ENCODE measurements at regions not wholly inside any gene's neighbourhood (a gene's known extent, or its start where the extent isn't known, plus 50 kb on each side); places are given as distances from the start of the nearest gene placed in this dataset.

- peak; percentile 45 for FAIRE-seq
- TF ChIP-seq POLR2A (IDR thresholded peaks at IDR 0.05; ENCODE audit: low read depth, low read length), result no peak
- no peak for TF ChIP-seq POU2F2 (IDR thresholded peaks at IDR 0.05; ENCODE audit: low read depth, low read length)
- no peak for TF ChIP-seq SPI1 (IDR thresholded peaks at IDR 0.05; ENCODE audit: low read depth, low read length)
- no peak for TF ChIP-seq TAF1 (IDR thresholded peaks at IDR 0.05; ENCODE audit: low read depth, low read length)
- no peak for TF ChIP-seq POLR2AphosphoS5 (IDR thresholded peaks at IDR 0.05; ENCODE audit: low read depth, low read length)
- TF ChIP-seq PAX5 (IDR thresholded peaks at IDR 0.05; ENCODE audit: insufficient read depth, low read length, severe bottlenecking), result no peak
- no peak for DNase-seq (ENCODE audit: insufficient read length, low spot score)
Measured at GRCh38 chr21:41672543-41672915, 94.3 kb downstream of the RIPK4 start.

- DNase-seq (ENCODE audit: insufficient read length, low spot score) (no peak), FAIRE-seq (no peak)
- no peak for TF ChIP-seq POLR2A (IDR thresholded peaks at IDR 0.05; ENCODE audit: low read depth, low read length)
- TF ChIP-seq SPI1 (IDR thresholded peaks at IDR 0.05; ENCODE audit: low read depth, low read length), result no peak
- TF ChIP-seq PAX5 (IDR thresholded peaks at IDR 0.05; ENCODE audit: insufficient read depth, low read length, severe bottlenecking), result no peak
- TF ChIP-seq POU2F2 (IDR thresholded peaks at IDR 0.05; ENCODE audit: low read depth, low read length), result no peak
- TF ChIP-seq POLR2AphosphoS5 (IDR thresholded peaks at IDR 0.05; ENCODE audit: low read depth, low read length), result no peak
- no peak for TF ChIP-seq TAF1 (IDR thresholded peaks at IDR 0.05; ENCODE audit: low read depth, low read length)
Measured at GRCh38 chr21:41671859-41672542, 94.9 kb downstream of the RIPK4 start.

DNA sequence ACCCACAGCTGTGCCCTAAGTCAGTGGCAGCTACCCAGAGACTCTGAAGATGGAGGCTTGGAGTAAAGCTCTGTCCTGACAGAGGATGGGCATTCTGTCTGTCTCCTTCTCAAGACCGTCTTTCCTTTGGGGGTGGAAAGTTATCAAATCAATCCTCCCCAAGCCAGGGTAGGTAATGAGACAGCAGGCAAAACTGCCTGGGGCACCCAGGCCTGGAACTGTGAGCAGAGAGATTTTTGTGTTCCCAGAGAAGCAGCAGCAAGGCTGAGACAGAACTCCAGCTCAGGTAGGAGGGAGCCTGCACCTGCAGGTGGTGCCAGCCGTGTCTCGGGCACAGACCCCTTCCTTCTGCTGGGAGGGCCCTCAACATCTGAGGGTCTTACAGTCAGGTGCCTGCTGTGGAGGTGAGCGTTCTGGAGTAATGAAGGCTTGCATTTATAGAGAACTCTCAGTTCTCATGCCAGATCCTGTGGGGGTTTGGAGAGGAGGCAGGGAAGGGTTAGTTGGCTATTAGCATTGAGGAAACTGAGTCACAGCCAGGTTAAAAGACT is 95.6 kb downstream of the RIPK4 start:
- FAIRE-seq (no peak), DNase-seq (ENCODE audit: insufficient read length, low spot score) (no peak)
- TF ChIP-seq POU2F2 (IDR thresholded peaks at IDR 0.05; ENCODE audit: low read depth, low read length) (no peak), POLR2A (IDR thresholded peaks at IDR 0.05; ENCODE audit: low read depth, low read length) (no peak), PAX5 (IDR thresholded peaks at IDR 0.05; ENCODE audit: insufficient read depth, low read length, severe bottlenecking) (no peak)

DNA sequence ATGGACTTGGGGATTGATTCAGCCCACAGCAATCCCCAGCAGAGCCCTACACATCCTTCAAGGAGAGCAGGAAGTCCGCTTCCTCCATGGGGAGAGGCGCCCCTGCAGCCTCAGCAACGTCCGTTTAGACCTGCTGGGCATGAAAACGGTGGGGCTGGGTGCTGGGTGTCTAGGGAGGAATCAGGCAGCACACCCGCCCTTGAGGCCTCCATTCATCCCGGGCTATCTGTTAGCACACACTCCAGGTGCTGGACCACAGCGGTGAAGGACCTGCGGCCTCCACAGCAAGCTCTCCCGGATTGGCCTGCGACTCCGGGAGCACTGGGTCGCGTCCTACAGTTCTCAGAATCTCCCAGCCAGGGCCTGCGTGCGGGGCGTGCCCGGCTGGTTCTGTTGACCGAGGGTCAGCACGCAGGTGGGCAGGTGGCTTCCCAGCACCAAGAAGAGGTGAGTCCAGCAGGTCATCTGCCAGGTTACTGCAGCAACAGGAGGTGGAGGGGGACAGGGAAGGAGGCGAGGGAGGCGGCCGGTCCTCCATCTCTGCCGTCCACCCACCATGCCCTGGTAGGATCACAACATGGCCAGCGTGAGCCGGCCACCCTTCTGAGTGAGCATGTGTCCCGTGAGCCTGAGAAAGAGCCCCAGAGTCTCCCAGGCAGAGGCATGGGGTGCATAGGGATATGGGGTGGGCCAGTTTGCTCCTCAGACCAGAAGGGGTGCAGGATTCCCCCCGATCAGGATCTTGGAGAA is 96.6 kb downstream of the RIPK4 start:
- FAIRE-seq (no peak), DNase-seq (ENCODE audit: insufficient read length, low spot score) (no peak)
- TF ChIP-seq POU2F2 (IDR thresholded peaks at IDR 0.05; ENCODE audit: low read depth, low read length) (no peak), POLR2AphosphoS5 (IDR thresholded peaks at IDR 0.05; ENCODE audit: low read depth, low read length) (no peak), TAF1 (IDR thresholded peaks at IDR 0.05; ENCODE audit: low read depth, low read length) (no peak), SPI1 (IDR thresholded peaks at IDR 0.05; ENCODE audit: low read depth, low read length) (no peak), PAX5 (IDR thresholded peaks at IDR 0.05; ENCODE audit: insufficient read depth, low read length, severe bottlenecking) (no peak)

- DNase-seq (ENCODE audit: insufficient read length, low spot score) (no peak), FAIRE-seq (no peak)
- TF ChIP-seq POLR2AphosphoS5 (IDR thresholded peaks at IDR 0.05; ENCODE audit: low read depth, low read length) (no peak), POLR2A (IDR thresholded peaks at IDR 0.05; ENCODE audit: low read depth, low read length) (no peak), PAX5 (IDR thresholded peaks at IDR 0.05; ENCODE audit: insufficient read depth, low read length, severe bottlenecking) (no peak)
Measured at GRCh38 chr21:41669533-41669830, 97.4 kb downstream of the RIPK4 start.

GRCh38 chr21:41668686-41669532 is 97.9 kb downstream of the RIPK4 start:
- no peak for FAIRE-seq
- no peak for TF ChIP-seq POLR2A (IDR thresholded peaks at IDR 0.05; ENCODE audit: low read depth, low read length)
- TF ChIP-seq POU2F2 (IDR thresholded peaks at IDR 0.05; ENCODE audit: low read depth, low read length), result no peak
- TF ChIP-seq SPI1 (IDR thresholded peaks at IDR 0.05; ENCODE audit: low read depth, low read length), result no peak
- no peak for TF ChIP-seq POLR2AphosphoS5 (IDR thresholded peaks at IDR 0.05; ENCODE audit: low read depth, low read length)
- no peak for TF ChIP-seq TAF1 (IDR thresholded peaks at IDR 0.05; ENCODE audit: low read depth, low read length)
- TF ChIP-seq PAX5 (IDR thresholded peaks at IDR 0.05; ENCODE audit: insufficient read depth, low read length, severe bottlenecking), result no peak
- DNase-seq (ENCODE audit: insufficient read length, low spot score), result no peak

DNA sequence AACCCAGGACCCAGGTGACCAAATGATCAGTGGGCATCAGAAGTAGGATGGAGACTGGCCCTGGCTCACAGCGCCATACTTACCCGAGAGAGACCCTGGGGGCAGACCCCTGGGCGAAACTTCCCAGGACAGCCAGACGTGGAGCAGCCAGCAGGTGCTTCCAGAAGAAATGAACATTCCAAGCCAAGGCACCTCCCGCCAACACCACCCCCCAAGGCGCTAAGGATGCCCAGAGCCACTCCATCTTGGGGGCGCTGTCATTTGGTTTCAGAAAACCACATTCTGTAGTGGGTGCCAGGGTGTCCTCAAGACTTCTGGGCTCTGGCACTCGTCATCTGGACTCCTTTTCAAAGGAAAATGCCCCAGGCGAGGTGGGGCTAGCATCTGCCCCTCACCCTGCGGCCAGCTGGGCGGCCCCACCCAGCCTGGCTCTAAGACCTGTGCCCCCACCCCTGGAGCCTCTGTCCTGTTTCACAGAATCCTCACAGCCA is 98.8 kb downstream of the RIPK4 start:
- TF ChIP-seq SPI1 (IDR thresholded peaks at IDR 0.05; ENCODE audit: low read depth, low read length) (no peak), PAX5 (IDR thresholded peaks at IDR 0.05; ENCODE audit: insufficient read depth, low read length, severe bottlenecking) (no peak), POLR2A (IDR thresholded peaks at IDR 0.05; ENCODE audit: low read depth, low read length) (no peak), POU2F2 (IDR thresholded peaks at IDR 0.05; ENCODE audit: low read depth, low read length) (no peak), POLR2AphosphoS5 (IDR thresholded peaks at IDR 0.05; ENCODE audit: low read depth, low read length) (no peak), TAF1 (IDR thresholded peaks at IDR 0.05; ENCODE audit: low read depth, low read length) (no peak)
- DNase-seq (ENCODE audit: insufficient read length, low spot score) (no peak), FAIRE-seq (no peak)

- TF ChIP-seq POLR2A (IDR thresholded peaks at IDR 0.05; ENCODE audit: low read depth, low read length), result no peak
- DNase-seq (ENCODE audit: insufficient read length, low spot score) (no peak), FAIRE-seq (no peak)
Measured at GRCh38 chr21:41667136-41667535, 99.7 kb downstream of the RIPK4 start.

GRCh38 chr21:41666641-41667081 is 100.2 kb downstream of the RIPK4 start:
- FAIRE-seq, result no peak
- DNase-seq (ENCODE audit: insufficient read length, low spot score), result no peak

More at GRCh38 chr21:41666641-41667081, 100.2 kb downstream of the RIPK4 start:
- TF ChIP-seq PAX5 (IDR thresholded peaks at IDR 0.05; ENCODE audit: insufficient read depth, low read length, severe bottlenecking), result no peak

Data from GM12891 (cell line).